ENCODE measurements at regions not wholly inside any gene's neighbourhood (a gene's known extent, or its start where the extent isn't known, plus 50 kb on each side); places are given as distances from the start of the nearest gene placed in this dataset.

DNA sequence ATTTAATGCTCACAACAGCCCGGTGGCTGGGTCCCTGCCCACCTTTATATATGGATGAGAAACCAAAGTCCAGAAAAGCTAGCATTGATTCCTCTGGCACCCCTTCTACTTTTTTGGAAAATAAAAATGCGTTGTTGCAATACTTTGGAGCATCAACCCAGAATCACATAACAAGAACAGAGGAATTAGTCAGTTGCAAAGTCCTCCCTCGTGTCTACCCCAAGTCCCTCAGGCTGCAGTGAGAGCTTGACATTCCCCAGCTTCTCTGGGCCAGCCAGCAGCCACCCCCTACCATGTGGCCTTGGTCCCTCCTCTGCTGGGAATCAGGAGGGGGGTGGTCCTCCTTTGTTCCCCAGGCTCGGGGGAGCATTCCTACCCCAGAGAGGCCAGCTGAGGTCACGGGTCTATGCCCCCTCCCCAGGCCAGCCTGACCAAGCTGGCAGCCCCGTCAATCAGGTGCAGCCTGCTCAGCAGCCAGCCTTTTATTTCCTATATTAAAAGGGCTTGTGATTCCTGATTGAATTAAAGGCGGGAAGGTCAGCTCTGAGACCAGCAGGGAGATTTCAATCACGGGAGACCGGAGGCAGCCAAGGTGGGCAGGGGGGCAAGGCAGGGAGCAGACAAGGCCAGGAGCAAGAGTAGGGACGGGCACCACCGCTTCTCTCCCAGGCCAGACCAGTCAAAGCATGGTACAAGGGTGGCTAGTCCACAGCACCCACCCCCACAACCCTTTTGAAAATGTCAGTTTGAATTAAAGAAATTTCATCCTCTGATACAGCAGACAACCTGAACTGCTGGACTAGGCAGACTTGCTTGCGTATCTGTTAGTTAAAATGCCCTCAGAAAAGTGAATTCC, 158.9 kb downstream of the MRPL14 start:
- DNase-seq (ENCODE audit: low spot score) = no peak

DNA sequence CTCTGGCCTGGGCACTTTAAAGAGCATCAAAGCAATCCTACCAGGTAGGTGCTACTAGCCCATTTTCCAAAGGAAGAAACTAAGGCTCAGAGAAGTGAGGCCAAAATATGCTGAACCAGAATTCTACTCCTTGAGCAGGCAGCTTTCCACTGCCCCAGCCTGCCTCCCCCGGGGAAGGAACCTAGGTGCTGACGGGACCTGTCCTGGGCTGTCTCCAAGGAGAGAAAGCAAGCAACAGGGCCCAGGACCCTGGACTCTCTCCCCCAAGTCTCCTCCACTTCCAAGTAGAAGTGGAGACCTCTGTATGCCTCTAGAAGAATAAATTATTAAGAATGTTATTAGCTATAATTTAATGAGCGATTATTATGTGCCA, 159.5 kb downstream of the MRPL14 start:
- DNase-seq (ENCODE audit: low spot score) = no peak

DNA sequence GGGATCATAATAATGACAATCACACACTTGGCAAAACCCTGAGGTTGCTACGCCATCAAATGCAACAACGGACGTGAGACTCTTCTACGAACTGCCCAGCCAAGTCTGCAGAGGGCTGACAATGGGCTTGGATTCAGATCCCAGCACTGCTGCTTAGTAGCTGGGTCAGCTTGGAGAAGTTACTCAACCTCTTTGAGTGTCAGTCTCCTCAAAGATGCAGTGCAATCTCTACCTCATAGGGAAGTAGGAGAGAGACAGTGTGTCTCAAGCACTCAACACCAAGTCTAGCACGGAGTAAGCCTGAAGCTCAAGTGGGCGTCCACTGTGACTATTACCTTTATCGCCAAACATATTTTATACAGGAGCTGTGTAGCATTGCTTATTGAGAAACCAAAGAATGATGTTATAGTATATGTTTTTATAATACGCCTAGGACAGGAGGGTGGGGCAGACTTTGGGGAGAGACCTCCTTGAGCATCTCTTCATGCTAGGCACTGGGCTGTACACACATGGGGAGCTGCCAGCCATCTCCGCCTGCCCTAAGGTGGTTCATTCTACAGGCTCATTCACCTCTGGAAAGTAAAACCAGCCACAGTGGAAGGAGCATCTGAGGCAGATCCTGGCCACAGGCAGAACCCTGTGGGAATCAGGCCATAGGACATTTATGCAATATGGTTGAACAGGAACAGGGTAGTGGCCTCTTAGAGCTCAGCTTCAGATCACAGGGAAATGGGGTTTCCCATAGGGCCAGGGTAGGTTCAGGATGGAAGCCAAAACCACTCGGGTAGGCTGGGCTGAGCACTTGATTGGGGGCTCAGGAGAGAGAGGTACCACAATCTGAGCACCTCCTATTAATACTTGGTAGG, 160.2 kb downstream of the MRPL14 start:
- DNase-seq (ENCODE audit: low spot score) = no peak

DNA sequence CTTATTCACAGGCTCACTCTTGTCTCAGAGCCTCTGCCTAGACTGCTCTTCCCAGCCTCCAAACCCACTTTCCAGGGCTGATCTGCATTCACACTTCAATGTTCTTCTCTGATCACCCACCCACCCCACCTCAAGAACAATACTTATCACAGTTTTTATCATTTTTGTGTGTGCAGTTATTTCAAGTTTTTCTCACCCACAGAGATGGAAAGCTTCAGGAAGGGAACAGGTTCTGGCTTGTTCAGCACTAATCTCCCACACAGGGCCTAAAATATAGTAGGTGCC, 160.9 kb downstream of the MRPL14 start:
- DNase-seq (ENCODE audit: low spot score) = no peak

DNA sequence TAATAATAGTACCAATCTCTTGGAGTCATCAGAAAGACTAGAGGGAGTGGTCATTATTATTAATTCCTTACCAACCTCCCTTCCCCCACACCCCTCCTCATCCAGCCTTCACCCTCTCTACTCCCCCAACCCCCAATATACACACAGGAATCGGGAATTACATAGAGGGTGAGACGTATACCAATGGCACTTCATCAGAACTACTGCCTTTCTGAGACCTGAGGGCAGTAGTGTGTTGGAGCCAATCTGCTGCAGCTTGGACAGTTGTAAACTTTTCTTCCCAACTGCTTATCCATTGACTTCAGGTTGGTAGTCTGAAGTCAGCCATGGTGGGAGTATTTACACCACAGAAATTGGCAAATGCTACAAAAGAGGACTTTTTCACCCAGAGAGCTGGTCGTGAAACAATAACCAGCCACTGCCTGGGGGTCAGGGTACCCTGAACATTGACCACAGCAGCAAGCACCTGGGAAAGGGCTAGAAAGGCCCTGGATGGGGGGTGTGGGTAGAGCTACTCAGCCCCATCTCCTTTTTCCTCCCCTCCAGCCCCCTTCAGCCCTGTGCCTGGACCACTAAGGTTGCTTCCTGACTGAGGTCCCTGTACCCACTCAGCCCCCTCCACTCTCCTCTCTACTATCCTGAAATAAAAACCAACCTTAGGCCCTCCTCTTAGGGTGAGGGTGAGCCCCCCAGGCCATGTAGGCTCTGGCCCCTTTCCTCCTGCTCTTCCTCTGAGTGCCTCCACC, 161.5 kb downstream of the MRPL14 start:
- no peak for DNase-seq (ENCODE audit: low spot score)

DNA sequence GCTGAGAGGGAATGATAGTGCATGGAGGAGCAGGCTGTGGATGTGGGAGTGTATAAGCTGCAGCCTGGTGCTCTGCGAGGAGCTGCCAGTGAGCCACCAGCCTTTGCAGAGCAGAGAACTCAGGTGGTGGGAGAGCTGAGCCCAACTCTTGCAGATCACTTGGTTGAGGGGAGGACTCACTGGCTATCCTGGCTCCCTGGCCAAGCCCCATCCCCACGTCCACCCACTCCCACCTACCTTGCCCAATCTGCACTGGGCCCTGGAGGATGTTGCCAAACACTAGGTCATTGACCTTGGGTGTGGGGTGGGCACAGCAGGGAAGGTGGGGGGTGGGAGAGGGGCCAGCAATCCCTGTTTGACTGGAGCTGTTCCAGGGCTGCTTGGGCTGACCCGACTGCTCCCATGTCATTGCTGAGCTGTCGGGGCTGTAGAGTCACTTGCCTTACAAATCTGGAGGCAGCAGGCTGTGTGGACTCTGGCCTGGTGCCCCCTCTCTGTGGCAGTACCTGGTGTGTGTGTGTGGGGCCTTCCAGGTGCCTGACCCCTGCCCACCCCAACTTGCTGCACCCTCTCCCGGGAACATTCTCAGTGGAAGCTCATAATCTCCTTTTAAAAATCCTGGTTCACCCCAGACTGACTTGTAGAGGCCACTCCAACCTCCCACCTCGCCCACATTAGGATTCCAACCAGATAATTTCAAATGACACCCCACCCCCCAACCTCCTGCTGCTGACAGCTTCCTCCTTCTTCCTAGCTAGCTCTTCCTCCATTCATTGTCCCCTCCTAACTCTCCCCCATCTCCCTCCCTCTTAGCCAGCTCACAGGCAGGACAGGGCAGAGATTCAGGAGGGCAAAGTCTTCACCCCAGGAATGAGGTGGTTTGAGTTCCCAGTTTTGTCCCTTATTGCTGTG, 162.3 kb downstream of the MRPL14 start:
- no peak for DNase-seq (ENCODE audit: low spot score)

DNA sequence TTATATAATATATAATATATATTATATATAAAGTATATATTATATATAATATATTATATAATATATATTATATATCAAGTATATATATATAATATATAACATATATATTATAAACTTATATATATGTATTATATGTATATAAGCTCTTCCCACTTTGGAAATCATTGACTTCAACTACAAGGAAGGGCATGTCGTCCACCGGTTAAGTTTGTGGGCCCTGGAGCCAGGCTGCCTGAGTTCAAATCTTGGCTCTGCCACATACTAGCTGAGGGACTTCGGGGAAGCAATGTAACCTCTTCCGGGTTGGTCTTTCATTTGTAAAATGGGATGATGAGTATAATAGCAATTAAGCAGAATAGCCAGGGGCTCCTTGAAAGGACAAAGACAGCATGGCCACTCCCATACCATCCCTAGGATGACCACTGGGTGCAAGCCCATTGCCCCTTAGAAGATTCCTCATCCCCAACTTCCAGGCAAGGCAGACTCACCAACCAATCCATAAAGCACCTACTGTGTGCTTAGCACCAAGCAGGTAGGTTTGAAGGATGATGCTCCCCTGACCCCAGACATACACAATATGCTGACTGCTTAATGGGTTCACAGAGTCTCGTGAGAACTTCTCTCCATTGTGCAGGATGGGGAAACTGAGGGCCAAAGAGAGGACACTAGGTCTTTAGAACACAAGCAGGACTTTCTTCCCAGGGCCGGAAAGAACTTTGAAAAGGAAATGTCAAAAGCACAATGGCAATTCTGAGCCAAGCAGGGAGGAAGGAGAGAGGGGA, 163.2 kb downstream of the MRPL14 start:
- no peak for DNase-seq (ENCODE audit: low spot score)

DNA sequence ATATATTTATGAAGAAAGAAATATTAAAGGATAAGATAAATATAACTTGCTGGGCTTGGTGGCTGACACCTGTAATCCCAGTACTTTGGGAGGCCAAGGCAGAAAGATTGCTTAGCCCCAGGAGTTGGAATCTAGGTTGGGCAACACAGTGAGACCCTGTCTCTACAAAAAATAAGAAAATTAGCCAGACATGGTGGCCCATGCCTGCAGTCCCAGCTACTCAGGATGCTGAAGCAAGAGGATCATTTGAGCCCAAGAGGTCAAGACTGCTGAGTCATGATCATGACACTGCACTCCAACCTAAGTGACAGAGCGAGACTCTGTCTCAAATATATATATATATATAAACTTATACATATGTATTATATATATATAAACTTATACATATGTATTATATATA, 164.0 kb downstream of the MRPL14 start:
- DNase-seq (ENCODE audit: low spot score) = no peak

DNA sequence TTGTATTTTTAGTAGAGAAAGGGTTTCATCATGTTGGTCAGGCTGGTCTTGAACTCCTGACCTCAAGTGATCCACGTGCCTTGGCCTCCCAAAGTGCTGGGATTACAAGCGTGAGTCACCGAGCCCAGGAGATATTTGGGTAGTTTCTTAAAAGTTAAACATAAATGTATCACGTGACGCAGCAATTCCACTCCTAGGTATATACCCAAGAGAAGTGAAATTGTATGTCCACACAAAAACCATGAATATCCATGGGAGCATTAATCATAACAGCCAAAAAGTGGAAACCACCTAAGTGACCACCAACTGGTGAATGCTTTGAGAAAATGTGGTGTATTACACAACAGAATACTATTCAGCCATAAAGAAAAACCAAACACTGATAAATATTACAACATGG, 164.8 kb downstream of the MRPL14 start:
- no peak for DNase-seq (ENCODE audit: low spot score)

DNA sequence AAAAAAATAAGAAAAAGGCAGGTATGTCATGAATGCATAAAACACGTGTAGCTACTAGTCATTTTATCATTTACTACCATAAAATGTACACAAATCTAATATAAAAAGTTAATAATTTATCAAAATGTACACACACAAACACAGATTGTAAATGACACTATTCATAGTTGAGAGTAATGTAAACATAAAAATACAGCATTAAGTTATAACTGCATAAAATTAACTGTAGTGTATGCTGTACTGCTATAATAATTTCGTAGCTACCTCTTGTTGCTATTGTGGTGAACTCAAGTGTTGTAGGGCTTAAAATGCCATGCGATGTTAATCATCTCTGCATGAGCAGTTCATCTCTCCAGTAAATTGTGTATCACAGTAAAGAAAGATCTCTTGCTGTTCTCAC, 170.0 kb downstream of the MRPL14 start:
- no peak for DNase-seq (ENCODE audit: low spot score)

DNA sequence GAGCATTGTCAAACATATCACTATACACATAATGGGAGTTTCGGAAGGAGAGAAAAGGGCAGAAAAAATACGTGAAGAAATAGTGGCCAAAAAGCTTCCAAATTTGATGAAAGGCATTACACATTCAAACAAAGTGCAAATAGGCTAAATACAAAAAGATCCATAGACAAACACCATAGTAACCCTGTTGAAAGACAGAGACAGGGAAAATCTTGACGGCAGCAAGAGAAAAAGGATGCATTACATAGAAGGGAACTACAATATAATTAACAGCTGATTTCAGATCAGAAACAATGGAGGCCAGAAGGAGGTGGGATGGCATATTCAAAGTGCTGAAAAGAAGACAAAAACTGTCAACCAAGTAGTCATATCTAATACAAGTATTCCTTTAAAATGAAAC, 170.8 kb downstream of the MRPL14 start:
- DNase-seq (ENCODE audit: low spot score) = no peak

DNA sequence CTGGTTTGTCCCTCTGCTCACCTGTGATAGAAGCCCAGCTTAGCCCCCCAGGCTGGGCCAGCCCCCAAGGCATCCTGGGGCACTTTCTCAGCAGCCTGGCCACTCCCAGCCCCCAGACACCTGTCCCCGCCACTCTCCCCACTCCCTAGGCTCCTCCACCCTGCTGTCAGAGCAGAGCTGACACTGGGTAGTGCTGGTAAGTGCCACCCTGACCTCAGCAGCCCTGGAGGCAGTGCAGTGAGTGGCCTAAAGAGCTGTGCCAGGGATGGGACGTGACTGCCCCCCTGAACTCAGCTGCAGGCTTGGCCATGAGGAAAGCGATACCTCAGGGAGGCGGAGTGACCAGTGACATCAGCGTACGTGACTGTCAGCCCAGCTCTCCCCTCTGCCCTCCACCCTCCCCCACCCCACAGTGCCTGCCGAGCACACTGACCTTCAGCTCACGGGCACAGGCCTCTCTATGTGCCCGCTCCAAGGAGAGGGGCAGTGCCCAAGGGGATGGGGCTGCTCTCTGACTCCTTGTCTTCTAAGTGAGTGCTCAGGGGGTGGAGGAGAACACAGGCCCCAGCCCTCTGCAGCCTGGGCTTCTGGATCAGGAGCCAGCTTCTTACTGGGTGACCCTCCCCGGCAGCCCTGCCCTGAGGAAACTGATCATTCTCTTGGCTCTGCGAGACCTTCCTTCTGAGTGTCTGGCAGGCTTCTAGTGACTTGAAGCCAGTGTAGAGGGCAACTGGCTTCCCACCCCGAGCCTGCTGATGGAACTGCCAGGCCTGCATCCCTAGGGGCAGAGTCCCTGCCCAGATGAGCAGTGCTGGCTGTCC, 172.7 kb downstream of the MRPL14 start:
- no peak for DNase-seq (ENCODE audit: low spot score)

DNA sequence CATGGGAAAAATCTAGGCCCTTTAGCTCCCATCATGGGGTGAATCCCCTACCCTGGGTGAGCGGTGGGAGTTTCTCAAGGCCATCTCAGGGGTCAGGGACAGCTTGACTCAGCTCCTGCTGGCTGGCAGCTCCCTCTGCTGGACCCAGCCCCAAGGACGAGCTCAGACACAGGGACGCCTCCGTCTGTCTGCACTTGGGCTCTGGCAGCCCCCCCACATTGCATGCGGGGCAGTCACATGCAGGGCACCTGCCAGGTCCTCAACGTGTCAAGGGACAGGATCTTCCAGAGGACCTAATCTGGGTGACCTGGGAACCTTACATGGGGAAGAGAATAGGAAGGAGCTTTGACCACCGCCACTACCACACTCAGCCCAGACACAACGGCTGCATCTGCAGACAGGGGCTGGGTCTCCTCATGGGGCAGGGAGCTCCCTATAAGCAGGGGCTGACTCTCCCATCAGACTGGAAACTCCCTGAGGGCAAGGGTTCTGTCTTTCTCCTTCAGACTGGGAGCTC, 173.4 kb downstream of the MRPL14 start:
- DNase-seq (ENCODE audit: low spot score) = no peak

DNA sequence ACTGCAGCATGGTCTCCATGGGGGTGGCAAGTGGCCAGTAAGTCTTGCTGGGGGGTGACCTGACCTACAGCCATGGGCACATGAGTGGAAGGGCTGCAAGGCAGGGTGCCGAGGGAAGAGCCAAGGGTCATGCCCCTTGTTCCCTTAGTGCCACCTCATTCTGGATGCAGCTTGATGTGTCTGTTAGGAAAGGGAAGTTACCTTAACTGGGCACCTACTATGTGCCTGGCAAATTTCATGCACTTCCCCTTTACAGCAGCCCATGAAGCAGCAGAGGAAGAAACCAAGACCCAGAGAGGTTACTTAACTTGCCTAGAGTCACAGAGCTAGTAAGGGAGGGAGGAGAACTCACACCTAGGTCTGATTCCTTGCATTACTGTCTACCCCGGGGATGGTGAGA, 174.0 kb downstream of the MRPL14 start:
- DNase-seq (ENCODE audit: low spot score) = no peak

DNA sequence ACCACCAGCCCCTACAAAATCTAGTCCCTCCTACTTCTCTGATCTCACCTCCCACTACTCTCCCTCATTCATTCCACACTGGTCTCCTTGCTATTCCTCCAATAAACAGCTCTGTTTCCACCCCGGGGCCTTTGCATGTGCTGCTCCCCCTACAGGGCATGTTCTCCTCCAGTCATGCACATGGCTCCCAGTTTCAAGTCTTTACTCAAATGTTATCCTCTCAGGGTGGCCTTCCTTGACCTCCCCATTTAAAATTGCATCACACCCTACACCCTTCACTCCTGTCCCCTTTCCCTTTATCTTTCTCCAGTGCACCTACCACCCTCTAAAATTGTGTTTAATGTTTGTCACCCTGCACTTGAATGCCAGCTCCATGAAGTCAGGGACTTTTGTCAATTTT, 174.5 kb downstream of the MRPL14 start:
- DNase-seq (ENCODE audit: low spot score) = no peak

DNA sequence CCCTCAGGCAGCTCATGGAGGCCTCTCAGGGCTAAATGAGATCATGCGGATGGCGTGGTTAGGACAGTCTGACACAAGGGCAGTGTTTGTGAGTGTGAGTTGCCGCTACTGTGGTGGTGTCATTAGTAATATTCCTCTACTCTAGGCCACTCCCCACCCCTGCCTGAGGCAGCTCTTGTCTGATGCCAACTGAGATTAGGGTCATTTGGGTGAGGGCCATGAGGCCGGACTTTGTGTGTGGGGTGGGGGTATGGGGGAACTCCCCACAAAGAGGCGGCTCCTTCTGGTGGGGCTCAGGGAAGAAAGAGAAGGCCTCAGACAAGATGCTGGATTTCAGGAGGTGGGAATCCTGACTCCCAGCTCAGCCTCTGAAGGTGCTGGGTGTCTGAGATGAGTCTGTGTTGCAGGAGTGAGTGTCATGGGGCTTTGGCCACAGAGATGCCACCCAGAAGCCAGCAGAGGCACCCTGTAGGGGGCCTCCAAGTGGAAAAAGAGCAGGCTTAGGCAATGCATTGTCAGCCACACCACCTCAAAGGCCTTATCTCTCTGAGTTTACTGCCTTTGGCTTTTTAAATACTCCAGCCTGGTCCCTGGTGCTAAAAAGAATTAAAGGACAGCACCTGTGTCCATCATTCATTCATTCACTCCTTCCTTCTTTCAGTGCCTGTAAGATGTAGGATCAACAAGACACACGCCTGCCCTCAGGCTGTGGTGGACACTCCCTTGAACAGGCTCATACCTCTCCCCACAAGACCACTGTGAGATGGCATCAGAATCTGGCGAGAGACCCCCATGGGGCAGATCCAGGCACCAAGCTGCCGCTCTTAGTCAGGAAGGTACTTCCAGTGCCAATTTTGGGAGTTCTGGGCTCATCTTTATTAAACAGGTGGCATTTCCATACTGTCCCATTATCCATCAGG, 175.2 kb downstream of the MRPL14 start:
- DNase-seq (ENCODE audit: low spot score) = no peak

DNA sequence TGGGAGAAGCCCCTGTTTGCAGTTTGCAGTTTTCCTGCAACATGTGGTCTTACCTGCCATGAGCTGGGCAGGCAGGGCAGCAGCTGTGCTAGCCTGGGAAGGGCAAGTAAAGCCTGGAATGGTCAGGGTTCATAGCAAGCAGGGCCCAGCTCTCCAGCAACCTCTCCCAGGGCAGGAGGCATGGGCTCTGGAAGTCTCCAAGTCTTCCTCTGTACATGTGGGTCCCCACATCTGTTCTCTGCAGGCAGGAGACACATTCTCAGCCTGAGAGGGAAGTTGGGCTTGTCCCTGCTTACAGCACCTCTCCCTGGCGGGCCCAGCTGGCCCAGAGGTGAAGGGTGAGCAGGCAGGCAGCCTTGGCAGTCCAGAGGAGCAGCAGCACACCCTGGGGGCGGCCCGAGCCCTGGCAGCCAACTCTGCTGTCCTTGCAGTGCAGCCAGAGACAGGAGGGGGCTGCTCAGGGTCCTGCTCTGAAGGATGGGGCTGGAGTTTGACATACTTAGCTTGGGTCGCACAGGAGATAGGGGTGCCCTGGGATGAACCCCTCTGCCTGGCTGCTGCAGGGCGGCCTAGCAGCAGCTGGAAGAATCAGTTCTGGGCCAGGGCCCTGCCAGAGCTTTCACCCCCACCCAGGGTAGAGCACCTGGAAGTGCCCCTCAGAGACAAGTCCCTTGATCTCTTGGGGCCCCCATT, 176.0 kb downstream of the MRPL14 start:
- no peak for DNase-seq (ENCODE audit: low spot score)

DNA sequence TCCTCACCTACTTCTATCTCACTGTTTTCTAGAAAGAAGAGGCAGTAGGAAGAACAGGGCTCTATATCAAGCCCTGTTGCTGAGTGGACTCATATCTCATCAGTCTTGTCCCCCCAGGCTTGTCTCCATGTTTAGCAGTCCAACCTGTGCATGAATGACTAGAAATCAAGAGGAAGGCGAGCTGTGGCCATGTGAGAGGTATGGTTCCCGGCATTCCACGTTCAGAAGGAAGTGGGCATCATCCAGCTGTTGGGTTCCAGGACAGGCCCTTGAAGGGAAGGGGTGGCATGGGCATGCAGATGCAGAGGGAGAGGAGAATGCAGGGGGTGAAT, 176.6 kb downstream of the MRPL14 start:
- DNase-seq (ENCODE audit: low spot score) = no peak

All from pons (tissue), 1 donor.